Stimulated activated naive CD8-positive, alpha-beta T cell treated with anti-CD3 and anti-CD28 coated beads, Interleukin-15, Interleukin-2, amounts not matched to agents 100 U/mL and 50 U/mL, for 24 hours (primary cell): ENCODE measurements at regions not wholly inside any gene's neighbourhood (a gene's known extent, or its start where the extent isn't known, plus 50 kb on each side); places are given as distances from the start of the nearest gene placed in this dataset.

Experiments
- ATAC-seq: fragments of 150-1000 bp; cut with Tn5 transposase; one replicate; pipeline ENCODE4 v1.10.0; 2021
- DNase-seq: peaks from one replicate; pipeline ENCODE4 v3.0.0; 2021

DNA sequence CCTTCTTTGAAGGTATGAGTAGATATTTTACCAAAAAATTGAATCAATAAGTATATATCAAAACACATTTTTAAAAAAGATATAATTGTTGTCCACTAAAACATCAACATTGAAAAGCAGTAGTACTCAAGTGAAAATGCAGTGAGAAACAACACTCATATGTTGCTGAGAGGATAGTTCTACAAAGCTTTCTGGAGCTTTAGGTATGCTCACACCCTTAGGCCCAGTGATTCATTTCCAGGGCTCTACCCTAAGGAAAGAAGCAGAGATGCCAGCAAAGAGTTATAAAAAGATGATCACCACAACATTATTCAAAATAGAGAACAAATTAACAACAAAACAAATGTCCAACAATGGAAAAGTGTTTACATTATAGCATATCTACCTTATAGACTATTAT, 197.3 kb upstream of the CCDC150 start:
- no peak for DNase-seq
- ATAC-seq, result no peak

DNA sequence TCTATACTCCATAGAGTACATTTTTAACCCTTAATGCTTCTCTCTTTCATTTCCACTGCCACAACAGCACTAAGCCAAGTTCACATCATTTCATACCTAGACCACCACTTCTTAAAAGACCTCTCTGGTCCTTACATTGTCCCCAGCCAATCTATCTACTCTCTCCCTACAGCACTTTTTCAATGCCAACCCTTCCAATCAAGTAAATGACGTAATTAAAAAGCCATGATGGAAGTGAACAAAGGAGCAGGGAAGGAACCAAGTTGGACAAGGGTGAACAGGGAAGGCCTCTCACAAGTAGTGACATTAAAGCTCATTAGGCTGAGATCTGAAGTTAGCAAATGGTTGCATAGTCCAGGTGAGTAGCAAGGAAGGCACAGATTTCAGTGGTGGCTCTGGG, 195.1 kb upstream of the CCDC150 start:
- ATAC-seq, result no peak

GRCh38 chr2:196445991-196446390, 193.5 kb upstream of the CCDC150 start:
- no peak for ATAC-seq
- DNase-seq, result no peak

More for the DNA sequence above, 195.1 kb upstream of the CCDC150 start:
- no peak for DNase-seq

- ATAC-seq (no peak), DNase-seq (no peak)
Measured at GRCh38 chr2:196448407-196449079, 191.0 kb upstream of the CCDC150 start.

GRCh38 chr2:196449083-196449482, 190.4 kb upstream of the CCDC150 start:
- ATAC-seq (no peak), DNase-seq (no peak)

DNA sequence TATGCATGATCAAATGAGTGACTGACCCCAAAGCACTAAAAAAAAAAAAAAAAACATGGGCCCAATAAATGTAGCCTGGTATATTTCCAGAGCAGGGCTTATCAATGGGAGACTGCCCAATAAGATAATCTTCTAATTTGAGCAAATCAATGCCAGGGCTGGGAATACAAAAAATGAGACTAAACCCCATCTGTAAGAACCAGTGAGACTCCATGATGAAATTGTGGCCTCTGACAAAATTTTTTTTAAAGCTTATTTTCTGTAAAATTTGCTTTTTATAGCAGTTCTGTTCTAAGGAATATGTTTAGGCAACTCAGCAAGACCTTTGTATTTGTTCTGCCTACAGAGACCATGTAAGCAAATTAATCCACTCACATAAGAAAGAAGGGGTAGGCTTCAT, 186.8 kb upstream of the CCDC150 start:
- DNase-seq (no peak), ATAC-seq (no peak)

GRCh38 chr2:196453613-196454047, 185.9 kb upstream of the CCDC150 start:
- ATAC-seq (no peak), DNase-seq (peak; percentile 55)

DNA sequence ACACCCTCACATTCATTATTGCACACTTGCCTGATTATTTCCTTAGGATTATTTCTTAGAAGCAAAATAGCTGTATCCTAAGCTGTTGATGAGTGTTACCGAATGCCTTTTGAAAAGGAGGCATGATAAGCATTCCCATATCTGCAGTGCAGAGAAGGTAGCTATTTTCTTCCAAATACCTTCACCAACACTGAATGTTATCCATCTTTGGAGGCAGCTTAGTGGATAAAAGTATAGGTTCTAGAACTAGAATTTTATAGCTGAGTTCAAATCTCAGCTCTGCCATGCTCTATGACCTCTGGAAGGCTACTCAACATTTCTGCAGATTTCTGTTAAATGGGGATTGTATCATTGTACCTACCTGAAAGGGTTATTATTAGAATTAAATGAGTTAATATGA, 185.0 kb upstream of the CCDC150 start:
- DNase-seq, result no peak
- no peak for ATAC-seq

DNA sequence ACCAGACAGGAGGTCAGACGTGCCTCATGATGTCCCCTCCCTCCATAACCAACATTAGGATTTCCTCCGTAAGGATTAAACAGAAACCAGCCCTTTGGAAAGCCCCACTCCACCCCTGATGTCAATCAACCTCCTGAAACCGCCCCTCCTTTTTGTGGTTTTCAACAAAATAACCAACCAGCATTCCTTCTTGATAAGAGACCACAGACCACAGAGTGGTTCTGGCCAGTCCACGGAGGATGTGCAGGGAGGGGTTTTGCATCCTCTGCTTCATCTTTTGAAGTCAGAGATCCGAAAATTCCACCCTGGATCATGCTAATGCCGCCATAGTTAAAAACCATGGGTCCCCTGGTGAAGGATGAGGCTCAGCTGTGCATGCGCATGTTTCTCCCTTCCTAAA, 180.0 kb upstream of the CCDC150 start:
- no peak for ATAC-seq
- DNase-seq, result peak; percentile 4

- no peak for ATAC-seq
- no peak for DNase-seq
Measured at GRCh38 chr2:196463706-196464105, 175.8 kb upstream of the CCDC150 start.

GRCh38 chr2:196464311-196464710, 175.2 kb upstream of the CCDC150 start:
- DNase-seq (no peak), ATAC-seq (no peak)

DNA sequence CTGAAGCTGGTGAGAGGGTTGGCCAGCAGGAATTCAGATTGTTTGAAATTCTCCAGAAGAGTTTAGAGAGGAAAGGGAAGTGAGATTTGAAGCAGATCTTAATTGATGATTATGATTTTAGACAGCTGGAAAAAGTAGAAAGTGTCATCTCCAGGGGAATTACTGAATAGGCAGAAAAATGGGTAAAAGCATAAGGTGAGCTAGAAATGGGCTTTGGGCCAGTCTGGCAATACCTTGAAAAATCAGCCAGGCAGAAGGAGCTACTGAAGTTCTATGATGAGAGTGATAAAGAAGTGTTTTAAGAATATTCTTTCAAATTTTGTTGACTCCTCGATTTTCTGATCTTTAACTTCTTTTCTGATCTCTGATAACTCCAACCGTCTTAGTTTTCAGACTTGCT, 172.9 kb upstream of the CCDC150 start:
- ATAC-seq, result no peak

DNA sequence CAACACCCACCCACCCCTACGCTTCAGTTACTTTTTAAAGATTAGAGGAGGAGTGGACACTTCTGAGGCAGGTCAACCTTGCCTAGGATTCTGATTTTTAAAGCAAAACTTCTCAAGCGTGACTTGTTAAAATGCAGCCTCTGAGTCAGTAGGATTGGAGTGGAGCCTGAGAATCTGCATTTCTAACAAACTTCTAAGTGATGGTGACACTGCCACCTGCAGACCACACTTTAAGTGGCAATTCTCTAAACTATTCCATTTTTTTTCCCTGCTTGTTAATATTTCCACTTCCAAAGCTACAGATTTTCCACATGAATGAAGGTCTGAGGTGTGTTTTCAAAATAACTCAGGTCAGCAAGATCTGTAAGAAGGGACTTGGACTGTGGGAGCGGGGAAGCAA, 171.1 kb upstream of the CCDC150 start:
- DNase-seq (no peak), ATAC-seq (no peak)

More for the DNA sequence above, 172.9 kb upstream of the CCDC150 start:
- no peak for DNase-seq

- ATAC-seq (no peak), DNase-seq (no peak)
Measured at GRCh38 chr2:196473617-196474016, 165.9 kb upstream of the CCDC150 start.

DNA sequence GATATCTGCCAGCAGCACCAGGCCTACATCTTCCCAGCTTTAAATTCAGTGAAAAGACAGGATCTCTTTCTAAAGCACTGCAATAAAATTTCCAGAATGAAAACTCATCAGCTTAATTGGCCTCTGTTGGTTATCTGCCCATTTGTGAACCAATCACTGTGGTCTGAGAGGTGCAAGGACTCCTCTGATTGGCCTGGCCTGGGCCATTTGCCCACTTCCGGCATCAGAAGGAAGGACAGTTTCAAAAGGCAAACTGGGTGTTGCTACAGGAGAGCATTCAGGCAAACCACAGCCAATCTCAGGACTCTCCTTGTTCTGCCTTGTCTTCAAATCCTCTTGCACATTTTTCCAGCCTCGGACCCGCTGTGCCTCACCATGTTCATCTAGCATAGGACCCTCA, 163.9 kb upstream of the CCDC150 start:
- ATAC-seq (no peak), DNase-seq (no peak)

- ATAC-seq, result no peak
- no peak for DNase-seq
Measured at GRCh38 chr2:196478588-196478987, 160.9 kb upstream of the CCDC150 start.

- DNase-seq, result no peak
- no peak for ATAC-seq
Measured at GRCh38 chr2:196479350-196479749, 160.2 kb upstream of the CCDC150 start.

DNA sequence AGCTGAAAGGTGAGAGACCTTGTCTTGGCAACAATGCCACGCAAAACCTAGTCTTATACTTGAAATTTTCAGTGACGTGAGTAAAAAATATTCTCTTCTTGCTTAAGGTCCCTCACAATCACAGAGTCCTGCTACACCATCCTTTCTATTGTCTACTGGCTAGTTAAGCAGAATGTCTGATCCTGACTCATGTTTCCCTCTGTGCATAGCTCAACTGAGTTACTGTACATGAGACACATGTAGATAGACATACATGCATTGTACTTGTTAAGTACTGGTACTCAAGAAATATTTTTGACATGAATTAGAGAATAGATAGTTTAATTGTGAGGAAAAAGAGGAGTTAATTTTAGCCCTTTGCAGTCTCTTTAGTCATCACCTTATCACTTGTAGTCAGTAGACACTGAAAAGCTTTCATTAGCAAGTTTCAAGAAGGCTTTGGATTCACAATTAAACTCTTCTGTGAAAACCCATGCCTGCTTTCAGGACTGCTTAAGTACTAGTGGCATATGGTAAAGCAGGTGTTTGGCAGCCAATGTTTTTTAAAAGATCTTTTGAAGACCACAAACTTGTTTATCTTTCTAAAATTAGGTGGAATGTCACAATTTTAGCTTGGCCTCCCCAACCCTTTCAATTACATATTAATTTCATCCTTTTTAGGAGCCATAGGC, 158.7 kb upstream of the CCDC150 start:
- ATAC-seq, result no peak
- DNase-seq, result no peak

DNA sequence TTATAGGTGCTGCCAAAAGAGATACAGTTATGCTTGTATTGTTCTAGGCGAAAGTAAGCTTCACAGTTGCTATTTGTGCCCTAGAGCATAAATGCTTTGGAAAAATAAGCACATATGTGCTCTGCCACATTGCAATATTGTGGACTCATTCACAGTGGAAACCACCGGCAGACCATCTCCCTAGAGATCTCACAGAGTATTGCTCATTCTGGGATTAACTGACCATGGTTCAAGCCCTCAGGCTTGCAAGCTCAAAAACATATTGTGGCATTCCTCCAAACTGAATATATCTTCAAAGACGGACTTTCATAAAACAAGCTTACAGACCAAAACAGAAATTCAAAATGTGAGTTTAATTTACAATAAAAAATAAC, 158.2 kb upstream of the CCDC150 start:
- ATAC-seq, result no peak
- DNase-seq, result no peak

GRCh38 chr2:196482119-196483065, 157.1 kb upstream of the CCDC150 start:
- ATAC-seq (peak; percentile 88), DNase-seq (no peak)

GRCh38 chr2:196486146-196486545, 153.4 kb upstream of the CCDC150 start:
- no peak for ATAC-seq
- DNase-seq, result no peak

DNA sequence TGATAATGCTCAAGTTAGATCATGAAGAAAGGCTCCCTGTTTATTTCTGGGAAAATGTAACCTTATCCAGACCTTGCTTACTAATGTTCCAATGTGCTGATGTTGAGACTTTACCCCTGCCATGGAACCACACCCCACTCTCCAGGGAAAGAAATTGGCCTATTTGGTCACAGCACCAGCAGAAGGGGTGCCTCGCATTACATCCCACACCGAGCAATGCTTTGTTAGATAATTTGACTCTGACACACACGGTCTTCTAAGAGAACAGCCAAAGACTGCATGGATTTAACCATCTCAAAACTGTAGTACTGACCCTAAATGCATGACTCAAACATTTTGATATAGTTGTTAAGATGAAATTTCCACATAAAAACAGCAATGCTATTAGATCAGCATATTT, 152.1 kb upstream of the CCDC150 start:
- ATAC-seq (no peak), DNase-seq (no peak)

DNA sequence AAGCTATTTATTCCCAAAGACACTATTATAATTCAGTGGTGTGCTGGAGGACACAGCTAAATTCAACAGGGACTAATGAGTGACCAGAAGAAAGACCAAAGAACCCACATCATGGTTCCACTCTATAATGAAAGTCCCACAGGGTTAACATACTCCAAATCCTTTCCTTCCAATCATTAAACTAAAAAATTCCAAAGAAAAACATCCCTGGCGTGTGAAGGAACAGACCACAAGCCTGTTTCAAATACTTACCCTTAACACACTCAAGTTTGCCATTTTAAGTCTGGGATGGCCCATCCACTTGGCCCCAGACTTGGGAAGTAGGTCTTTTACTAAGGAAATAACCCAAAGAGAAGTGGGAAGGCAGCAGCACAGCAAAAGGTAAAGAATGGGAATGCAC, 150.1 kb upstream of the CCDC150 start:
- ATAC-seq (no peak), DNase-seq (no peak)
